ENCODE measurements at regions not wholly inside any gene's neighbourhood (a gene's known extent, or its start where the extent isn't known, plus 50 kb on each side); places are given as distances from the start of the nearest gene placed in this dataset.
"Not testable (repeated sequence)": the region's sequence is repeated elsewhere in the genome, so short reads cannot be mapped to it uniquely, and the experiment has no call there.

DNA sequence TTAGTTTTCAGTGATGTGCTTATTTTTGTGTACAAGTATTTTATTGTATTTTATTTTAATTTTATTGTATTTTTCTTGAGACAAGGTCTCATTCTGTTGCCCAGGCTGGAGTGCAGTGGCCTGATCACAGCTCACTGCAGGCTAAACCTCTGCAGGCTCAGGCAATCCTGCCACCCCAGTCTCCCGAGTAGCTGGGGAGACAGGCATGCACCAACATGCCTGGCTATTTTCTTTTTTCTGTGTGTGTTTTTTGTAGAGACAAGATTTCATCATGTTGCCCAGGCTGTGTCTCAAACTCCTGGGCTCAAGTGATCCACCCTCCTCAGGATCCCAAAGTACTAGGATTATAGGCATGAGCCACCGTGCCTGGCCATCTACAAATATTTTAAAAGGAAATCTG is 146.3 kb downstream of the MANEA start:
- H3K36me3 Mint-ChIP-seq (ENCODE audit: low read depth), result no peaks in the 10 kb centered on the region
- intact Hi-C loops (cut with DNase I, micrococcal nuclease), result loop anchor here in 1 of 2 experiments (2.0 kb wide), 1 partner anchor 31 kb away; no protein-coding TSS in a partner anchor
- no peaks in the 10 kb centered on the region for H3K4me1 Mint-ChIP-seq
- ATAC-seq, result no peak
- ChIA-PET POLR2A (no interaction called here), CTCF (no interaction called here)
- no peaks in the 10 kb centered on the region for H3K27me3 Mint-ChIP-seq
- peaks cover 12% of the 10 kb centered on the region for H3K9me3 Mint-ChIP-seq (ENCODE audit: low read depth)
- no peak overlapping the region for H3K27ac Mint-ChIP-seq
- DNase-seq, result no peak
- H3K4me3 Mint-ChIP-seq, result no peak overlapping the region

DNA sequence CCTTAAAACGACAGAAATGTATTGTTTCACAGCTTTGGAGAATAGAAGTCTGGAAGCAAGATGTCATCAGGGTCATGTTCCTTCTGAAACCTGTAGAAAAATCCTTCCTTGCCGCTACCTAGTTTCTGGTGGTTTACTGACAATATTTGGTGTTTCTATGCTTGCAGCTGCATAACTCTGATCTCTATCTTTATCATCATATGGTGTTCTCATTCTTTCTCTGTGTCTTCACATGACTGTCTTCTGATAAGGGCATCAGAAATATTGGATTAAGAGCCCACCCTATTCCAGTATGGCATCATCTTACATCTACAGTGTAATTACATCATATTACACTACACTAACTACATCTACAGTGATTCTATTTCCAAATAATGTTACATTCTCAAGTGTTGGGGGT is 148.0 kb downstream of the MANEA start:
- DNase-seq (no peak), ATAC-seq (no peak)
- H3K4me1 Mint-ChIP-seq, result no peaks in the 10 kb centered on the region
- H3K27ac Mint-ChIP-seq, result no peak overlapping the region
- ChIA-PET CTCF (no interaction called here), POLR2A (no interaction called here)
- H3K9me3 Mint-ChIP-seq (ENCODE audit: low read depth), result peaks cover 4% of the 10 kb centered on the region
- no peaks in the 10 kb centered on the region for H3K27me3 Mint-ChIP-seq
- no peaks in the 10 kb centered on the region for H3K36me3 Mint-ChIP-seq (ENCODE audit: low read depth)
- no peak overlapping the region for H3K4me3 Mint-ChIP-seq
- intact Hi-C loops (cut with DNase I, micrococcal nuclease), result no loop called here

DNA sequence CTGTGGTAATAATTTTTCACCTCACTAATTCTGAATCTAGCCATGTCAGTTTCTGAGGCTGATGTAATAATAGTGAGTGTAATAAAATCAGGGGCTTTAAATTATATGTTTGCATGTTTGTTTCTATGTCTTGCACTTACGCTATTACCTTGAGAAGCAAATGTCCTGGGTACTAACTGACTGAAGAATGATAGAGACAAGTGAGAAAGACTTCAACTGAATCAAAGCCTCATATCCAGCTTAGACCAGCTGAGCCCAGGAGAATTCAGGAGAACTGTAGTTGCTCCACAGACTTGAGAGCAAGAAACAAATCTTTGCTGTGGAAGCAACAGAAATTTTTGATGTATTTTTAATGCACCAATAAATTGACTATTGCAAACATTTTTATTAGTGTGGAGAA is 162.8 kb downstream of the MANEA start:
- H3K36me3 Mint-ChIP-seq (ENCODE audit: low read depth), result no peaks in the 10 kb centered on the region
- intact Hi-C loops (cut with DNase I, micrococcal nuclease), result no loop called here

DNA sequence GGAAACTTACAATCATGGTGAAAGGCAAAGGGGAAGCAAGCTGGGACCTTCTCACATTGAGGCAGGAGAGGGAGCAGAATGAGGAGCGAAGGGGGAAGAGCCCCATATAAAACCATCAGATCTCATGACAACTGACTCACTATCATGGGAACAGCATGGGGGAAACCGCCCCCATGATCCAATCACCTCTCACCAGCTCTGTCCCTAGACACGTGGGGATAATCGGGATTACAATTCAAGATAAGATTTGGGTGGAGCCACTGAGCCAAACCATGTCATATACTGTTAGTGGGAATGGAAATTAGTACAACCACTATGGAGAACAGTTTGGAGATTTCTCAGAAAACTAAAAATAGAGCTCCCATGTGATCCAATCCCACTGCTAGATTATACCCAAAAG is 163.7 kb downstream of the MANEA start:
- Mint-ChIP-seq H3K4me3 (no peak overlapping the region), H3K9me3 (ENCODE audit: low read depth) (no peaks in the 10 kb centered on the region), H3K4me1 (no peaks in the 10 kb centered on the region), H3K27me3 (no peaks in the 10 kb centered on the region), H3K36me3 (ENCODE audit: low read depth) (no peaks in the 10 kb centered on the region), H3K27ac (no peak overlapping the region)
- DNase-seq (no peak), ATAC-seq (no peak)
- ChIA-PET POLR2A (no interaction called here), CTCF (no interaction called here)
- intact Hi-C loops (cut with DNase I, micrococcal nuclease), result no loop called here

More for the DNA sequence above, 162.8 kb downstream of the MANEA start:
- Mint-ChIP-seq H3K4me3 (no peak overlapping the region), H3K4me1 (no peaks in the 10 kb centered on the region), H3K27ac (no peak overlapping the region), H3K27me3 (no peaks in the 10 kb centered on the region), H3K9me3 (ENCODE audit: low read depth) (no peaks in the 10 kb centered on the region)
- ATAC-seq (no peak), DNase-seq (no peak)
- ChIA-PET CTCF (no interaction called here), POLR2A (no interaction called here)

DNA sequence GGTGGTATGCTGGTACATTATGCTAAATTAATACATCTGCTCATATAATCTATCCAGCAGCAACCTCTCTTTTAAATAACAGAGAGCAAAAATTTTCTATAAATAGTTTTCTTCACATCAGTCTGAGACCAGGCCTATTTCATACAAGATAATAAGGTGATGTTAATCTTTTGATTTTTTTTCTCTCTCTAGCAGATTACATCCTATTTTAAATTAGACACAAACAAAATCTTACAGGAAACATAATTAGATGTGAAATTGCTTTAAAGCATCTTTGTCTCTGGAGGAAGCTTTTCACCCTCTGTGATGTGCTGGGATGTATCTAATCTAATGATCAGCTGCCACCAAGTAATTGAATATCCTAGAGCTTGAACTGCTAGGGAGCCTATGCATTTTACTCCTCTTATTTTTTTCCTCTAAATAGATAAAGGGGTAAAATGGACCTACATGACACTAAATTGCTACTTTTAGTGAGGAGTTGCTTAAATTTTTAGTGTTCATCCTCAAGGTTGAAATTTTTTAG is 165.5 kb downstream of the MANEA start:
- Mint-ChIP-seq H3K9me3 (ENCODE audit: low read depth) (no peaks in the 10 kb centered on the region), H3K36me3 (ENCODE audit: low read depth) (no peaks in the 10 kb centered on the region), H3K27me3 (no peaks in the 10 kb centered on the region), H3K4me3 (no peak overlapping the region), H3K4me1 (no peaks in the 10 kb centered on the region), H3K27ac (no peak overlapping the region)
- CTCF ChIA-PET, result interaction anchor here (0.7 kb wide), 1 partner anchor 109 kb away, joined by 3 read pairs; no protein-coding TSS in a partner anchor
- no peak for ATAC-seq
- intact Hi-C loops (cut with DNase I, micrococcal nuclease), result no loop called here
- DNase-seq, result no peak
- POLR2A ChIA-PET, result no interaction called here

DNA sequence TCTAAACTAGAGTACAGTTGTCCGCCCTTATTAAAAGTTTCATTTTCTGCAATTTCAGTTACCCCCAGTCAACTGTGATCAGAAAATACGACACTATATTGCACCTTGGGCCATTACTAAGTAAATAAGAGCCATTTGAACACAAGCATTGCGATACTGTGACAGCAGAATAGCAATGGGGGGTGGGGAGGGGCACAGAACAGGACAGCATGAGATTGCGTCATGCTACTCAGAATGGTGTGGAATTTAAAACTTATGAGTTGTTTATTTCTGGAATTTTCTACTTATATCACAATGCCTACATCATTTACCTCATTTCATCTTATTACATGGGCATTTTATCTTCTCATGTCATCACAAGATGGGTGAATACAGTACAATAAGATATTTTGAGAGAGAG is 166.3 kb downstream of the MANEA start:
- POLR2A ChIA-PET, result no interaction called here
- CTCF ChIA-PET, result no interaction called here
- Mint-ChIP-seq H3K36me3 (ENCODE audit: low read depth) (no peaks in the 10 kb centered on the region), H3K27me3 (no peaks in the 10 kb centered on the region), H3K9me3 (ENCODE audit: low read depth) (no peaks in the 10 kb centered on the region), H3K27ac (no peak overlapping the region), H3K4me1 (no peaks in the 10 kb centered on the region), H3K4me3 (no peak overlapping the region)
- no peak for ATAC-seq
- DNase-seq, result no peak
- intact Hi-C loops (cut with DNase I, micrococcal nuclease), result no loop called here

DNA sequence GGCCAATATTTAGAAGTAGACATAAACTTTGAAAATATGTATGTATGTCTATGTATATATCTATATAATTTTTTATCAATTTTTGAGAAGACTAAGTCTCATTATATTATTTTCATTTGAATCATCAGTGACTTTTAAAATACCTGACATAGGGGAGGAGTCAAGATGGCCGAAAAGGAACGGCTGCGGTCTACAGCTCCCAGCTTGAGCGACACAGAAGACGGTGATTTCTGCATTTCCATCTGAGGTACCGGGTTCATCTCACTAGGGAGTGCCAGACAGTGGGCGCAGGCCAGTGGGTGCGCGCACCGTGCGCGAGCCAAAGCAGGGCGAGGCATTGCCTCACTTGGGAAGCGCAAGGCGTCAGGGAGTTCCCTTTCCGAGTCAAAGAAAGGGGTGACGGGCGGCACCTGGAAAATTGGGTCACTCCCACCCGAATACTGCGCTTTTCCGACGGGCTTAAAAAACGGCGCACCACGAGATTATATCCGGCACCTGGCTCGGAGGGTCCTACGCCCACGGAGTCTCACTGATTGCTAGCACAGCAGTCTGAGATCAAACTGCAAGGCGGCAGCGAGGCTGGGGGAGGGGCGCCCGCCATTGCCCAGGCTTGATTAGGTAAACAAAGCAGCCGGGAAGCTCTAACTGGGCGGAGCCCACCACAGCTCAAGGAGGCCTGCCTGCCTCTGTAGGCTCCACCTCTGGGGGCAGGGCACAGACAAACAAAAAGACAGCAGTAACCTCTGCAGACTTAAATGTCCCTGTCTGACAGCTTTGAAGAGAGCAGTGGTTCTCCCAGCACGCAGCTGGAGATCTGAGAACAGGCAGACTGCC is 181.1 kb downstream of the MANEA start:
- H3K27ac Mint-ChIP-seq; H3K27me3 Mint-ChIP-seq; H3K9me3 Mint-ChIP-seq (ENCODE audit: low read depth); H3K4me1 Mint-ChIP-seq; H3K4me3 Mint-ChIP-seq; H3K36me3 Mint-ChIP-seq (ENCODE audit: low read depth); CTCF ChIA-PET; DNase-seq; POLR2A ChIA-PET; ATAC-seq; intact Hi-C loops (cut with DNase I, micrococcal nuclease): not testable (repeated sequence)

DNA sequence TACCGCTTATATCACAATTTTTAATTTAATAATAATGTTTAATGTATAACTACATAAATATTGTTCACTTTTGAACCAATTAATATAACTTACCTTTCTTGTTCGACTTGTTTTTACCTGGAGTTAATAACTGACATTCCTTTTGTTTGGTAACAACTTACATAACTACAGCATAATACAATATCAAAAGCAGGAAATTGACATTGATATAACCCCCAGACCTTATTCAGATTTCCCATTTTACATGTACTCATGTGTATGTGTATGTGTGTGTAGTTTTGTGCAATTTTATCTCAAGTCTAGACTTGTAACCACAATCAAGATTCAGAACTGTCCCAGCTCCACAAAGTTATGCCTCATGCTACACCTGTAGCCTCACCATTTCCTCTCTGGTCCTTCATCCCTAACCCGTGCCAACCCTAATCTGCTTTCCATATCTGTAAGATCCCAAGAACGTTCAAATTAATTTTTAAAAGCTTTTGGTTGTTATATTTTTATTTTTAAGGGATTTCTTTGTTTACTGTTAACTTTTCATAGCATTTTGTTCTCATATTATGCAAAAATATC is 190.6 kb downstream of the MANEA start:
- DNase-seq (no peak), ATAC-seq (no peak)
- Mint-ChIP-seq H3K4me1 (no peaks in the 10 kb centered on the region), H3K4me3 (no peak overlapping the region), H3K27me3 (no peaks in the 10 kb centered on the region), H3K27ac (no peak overlapping the region), H3K36me3 (ENCODE audit: low read depth) (no peaks in the 10 kb centered on the region), H3K9me3 (ENCODE audit: low read depth) (no peaks in the 10 kb centered on the region)
- POLR2A ChIA-PET, result no interaction called here
- intact Hi-C loops (cut with DNase I, micrococcal nuclease), result no loop called here
- CTCF ChIA-PET, result no interaction called here

DNA sequence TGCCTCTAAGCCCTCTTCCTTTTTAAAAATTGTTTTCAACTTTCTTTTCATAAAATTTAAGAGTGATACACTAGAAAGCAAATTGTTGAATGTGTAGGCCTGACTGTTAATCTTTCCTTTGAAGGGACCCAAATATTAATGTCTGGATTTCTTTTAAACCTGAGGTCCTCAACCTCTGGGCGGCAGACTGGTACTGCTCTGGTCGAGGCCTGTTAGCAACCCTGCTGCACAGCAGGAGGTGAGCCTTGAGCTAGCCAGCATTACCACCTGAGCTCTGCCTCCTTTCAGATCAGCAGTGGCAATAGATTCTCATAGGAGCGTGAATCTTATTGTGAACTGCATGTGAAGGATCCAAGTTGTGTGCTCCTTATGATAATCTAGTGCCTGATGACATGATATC is 191.2 kb downstream of the MANEA start:
- CTCF ChIA-PET, result no interaction called here
- Mint-ChIP-seq H3K36me3 (ENCODE audit: low read depth) (no peaks in the 10 kb centered on the region), H3K9me3 (ENCODE audit: low read depth) (no peaks in the 10 kb centered on the region), H3K4me1 (no peaks in the 10 kb centered on the region), H3K4me3 (no peak overlapping the region), H3K27ac (no peak overlapping the region), H3K27me3 (no peaks in the 10 kb centered on the region)
- DNase-seq (no peak), ATAC-seq (no peak)
- POLR2A ChIA-PET, result no interaction called here
- intact Hi-C loops (cut with DNase I, micrococcal nuclease), result no loop called here

DNA sequence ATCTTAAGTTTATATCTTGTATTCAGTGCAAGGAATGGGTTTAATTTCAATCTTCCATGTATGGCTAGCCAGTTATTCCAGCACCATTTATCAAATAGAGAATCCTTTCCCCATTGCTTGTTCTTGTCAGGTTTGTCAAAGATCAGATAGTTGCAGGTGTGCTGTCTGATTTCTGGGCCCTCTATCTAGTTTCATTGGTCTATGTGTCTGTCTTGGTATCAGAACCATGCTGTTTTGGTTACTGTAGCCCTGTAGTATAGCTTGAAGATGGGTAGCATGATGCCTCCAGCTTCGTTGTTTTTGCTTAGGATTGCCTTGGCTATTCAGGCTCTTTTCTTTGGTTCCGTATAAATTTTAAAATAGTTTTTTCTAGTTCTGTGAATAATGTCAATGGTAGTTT is 200.0 kb downstream of the MANEA start:
- ChIA-PET POLR2A (no interaction called here), CTCF (no interaction called here)
- Mint-ChIP-seq H3K27me3 (no peaks in the 10 kb centered on the region), H3K27ac (no peak overlapping the region), H3K9me3 (ENCODE audit: low read depth) (peaks cover 3% of the 10 kb centered on the region), H3K4me1 (no peaks in the 10 kb centered on the region), H3K36me3 (ENCODE audit: low read depth) (no peaks in the 10 kb centered on the region), H3K4me3 (no peak overlapping the region)
- DNase-seq (no peak), ATAC-seq (no peak)
- intact Hi-C loops (cut with DNase I, micrococcal nuclease), result no loop called here

DNA sequence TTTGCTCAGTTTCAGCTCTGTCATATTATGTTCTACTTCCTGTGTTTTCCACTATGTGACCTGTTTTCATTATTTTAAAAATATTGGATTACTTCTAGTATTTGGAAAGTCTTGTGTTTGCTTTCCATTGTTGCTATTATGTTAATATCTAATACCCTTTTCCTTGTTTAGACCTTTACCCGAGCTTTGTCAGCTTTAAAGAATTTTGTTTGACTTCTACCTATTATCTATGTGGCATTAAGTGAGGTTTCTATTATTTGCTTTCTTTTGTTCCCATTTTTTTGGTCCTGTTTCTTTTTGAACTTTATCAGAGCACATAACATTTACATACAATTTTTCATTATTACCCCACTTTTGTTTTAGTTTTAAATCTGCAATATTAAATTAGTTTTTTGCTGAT is 202.7 kb downstream of the MANEA start:
- H3K4me3 Mint-ChIP-seq, result no peak overlapping the region
- ATAC-seq (no peak), DNase-seq (no peak)

DNA sequence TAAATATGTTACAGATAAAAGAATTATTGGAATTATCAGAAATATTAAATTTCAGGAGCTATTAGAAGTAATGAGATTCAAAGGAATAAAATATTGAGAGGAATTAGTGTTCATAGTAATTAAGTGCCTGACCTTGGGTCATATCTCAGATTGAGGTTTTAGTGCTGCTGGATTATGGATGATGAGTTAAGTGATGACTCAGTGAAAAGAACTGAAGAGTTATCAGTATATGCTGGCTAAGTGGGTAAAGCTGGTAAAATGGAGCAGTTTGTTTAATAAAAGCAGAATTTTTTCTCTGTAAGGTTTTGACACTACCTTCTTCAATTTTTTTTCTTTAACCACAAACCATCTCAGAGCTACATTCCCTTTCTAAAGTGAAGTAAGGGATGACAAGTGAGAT is 206.7 kb downstream of the MANEA start:
- Mint-ChIP-seq H3K4me3 (no peak overlapping the region), H3K9me3 (ENCODE audit: low read depth) (no peaks in the 10 kb centered on the region), H3K4me1 (no peaks in the 10 kb centered on the region), H3K27me3 (no peaks in the 10 kb centered on the region), H3K36me3 (ENCODE audit: low read depth) (no peaks in the 10 kb centered on the region), H3K27ac (no peak overlapping the region)
- CTCF ChIA-PET, result interaction anchor here (0.5 kb wide), 1 partner anchor 419 kb away, joined by 3 read pairs; no protein-coding TSS in a partner anchor
- no peak for ATAC-seq
- POLR2A ChIA-PET, result no interaction called here
- DNase-seq, result no peak
- intact Hi-C loops (cut with DNase I, micrococcal nuclease), result no loop called here

More for the DNA sequence above, 202.7 kb downstream of the MANEA start:
- H3K36me3 Mint-ChIP-seq (ENCODE audit: low read depth), result no peaks in the 10 kb centered on the region
- peaks cover 3% of the 10 kb centered on the region for H3K9me3 Mint-ChIP-seq (ENCODE audit: low read depth)
- ChIA-PET POLR2A (no interaction called here), CTCF (no interaction called here)
- H3K4me1 Mint-ChIP-seq, result no peaks in the 10 kb centered on the region
- intact Hi-C loops (cut with DNase I, micrococcal nuclease), result no loop called here
- H3K27me3 Mint-ChIP-seq, result no peaks in the 10 kb centered on the region
- no peak overlapping the region for H3K27ac Mint-ChIP-seq

All from activated CD4-positive, alpha-beta T cell treated with anti-CD3 and anti-CD28 coated beads for 36 hours (primary cell).